CD4-positive, alpha-beta T cell (primary cell): ENCODE measurements at regions not wholly inside any gene's neighbourhood (a gene's known extent, or its start where the extent isn't known, plus 50 kb on each side); places are given as distances from the start of the nearest gene placed in this dataset.

ENCODE experiments used
- ATAC-seq: fragments of 200-7000 bp; cut with Tn5 transposase; one replicate; pipeline ENCODE4 v1.10.0; 2022; ENCODE audit warnings: mild to moderate bottlenecking; ENCODE audit not compliant: poor library complexity
- CTCF ChIA-PET: fragments of 350-600 bp; sonication (Branson Sonifier 250); formaldehyde crosslinking; loops from one replicate; lab custom pipeline; 2021; ENCODE audit warnings: antibody characterized with exemption, inconsistent platforms; lab: Charles Lee
- POLR2A ChIA-PET: fragments of 350-600 bp; sonication (Branson Sonifier 250); formaldehyde crosslinking; loops from one replicate; lab custom pipeline; 2021; ENCODE audit warnings: antibody characterized with exemption, inconsistent platforms; lab: Charles Lee
- DNase-seq, 14 experiments: peaks; one replicate each; pipeline ENCODE4 v3.0.0-alpha.2; 2013 to 2020; ENCODE audit warnings: mixed read lengths in 2 of 14
- H3K27ac ChIP-seq, 2 donors: one replicate each; pipeline versions ENCODE4 v1.5.1 to v1.7.0; 2013; ENCODE audit warnings: low read length in 2 of 2, low read depth in 1 of 2, mild to moderate bottlenecking in 1 of 2
- H3K27me3 ChIP-seq, 2 experiments: 1 replicate in 1 of 2; 2 replicates in 1 of 2; pipeline versions ENCODE4 v1.6.1 to v1.7.0; 2013; ENCODE audit warnings: low read length in 2 of 2, control low read depth in 1 of 2, mild to moderate bottlenecking in 1 of 2, moderate library complexity in 1 of 2; ENCODE audit not compliant: insufficient read depth in 2 of 2, control insufficient read depth in 1 of 2
- H3K36me3 ChIP-seq: one replicate; pipeline ENCODE4 v1.6.1; 2013; ENCODE audit warnings: low read length, control low read depth; ENCODE audit not compliant: insufficient read depth
- H3K4me1 ChIP-seq: one replicate; pipeline ENCODE4 v1.6.1; 2013; ENCODE audit warnings: low read length, control low read depth; ENCODE audit not compliant: insufficient read depth
- H3K4me3 ChIP-seq: one replicate; pipeline ENCODE4 v1.5.1; 2013; ENCODE audit warnings: mild to moderate bottlenecking, low read length, moderate library complexity
- H3K9me3 ChIP-seq, 2 experiments: 1 replicate in 1 of 2; 2 replicates in 1 of 2; pipeline versions ENCODE4 v1.6.1 to v1.7.0; 2013; ENCODE audit warnings: low read length in 2 of 2, mild to moderate bottlenecking in 2 of 2, control low read depth in 1 of 2, moderate library complexity in 1 of 2; ENCODE audit not compliant: control insufficient read depth in 1 of 2, insufficient read depth in 1 of 2
- H3K27ac Mint-ChIP-seq: one replicate; pipeline ENCODE4 v1.8.0; 2020; ENCODE audit warnings: mixed read lengths
- H3K27me3 Mint-ChIP-seq: one replicate; pipeline ENCODE4 v1.8.0; 2021; ENCODE audit warnings: mixed read lengths
- H3K36me3 Mint-ChIP-seq: one replicate; pipeline ENCODE4 v1.8.0; 2021; ENCODE audit warnings: low read depth, mixed read lengths
- H3K4me1 Mint-ChIP-seq: one replicate; pipeline ENCODE4 v1.8.0; 2021; ENCODE audit warnings: low read depth, mixed read lengths
- H3K4me3 Mint-ChIP-seq: one replicate; pipeline ENCODE4 v1.8.0; 2020; ENCODE audit warnings: mild to moderate bottlenecking, mixed read lengths
- H3K9me3 Mint-ChIP-seq: one replicate; pipeline ENCODE4 v1.8.0; 2020; ENCODE audit warnings: mixed read lengths
- intact Hi-C, 2 experiments: fragments of 100-400 bp; cut with DNase I in 1 of 2; cut with micrococcal nuclease in 1 of 2; formaldehyde crosslinking; loops; one replicate each; pipeline versions ENCODE4 v1.15.1 to v1.9.0; 2023 to 2025; cut with DNase I, micrococcal nuclease
- TF ChIP-seq, protein P1 (sequence below): fragments of 200-600 bp; IDR thresholded peaks from one replicate; pipeline ENCODE4 v1.8.0; 2022; ENCODE audit warnings: antibody characterized with exemption, mild to moderate bottlenecking

DNA sequence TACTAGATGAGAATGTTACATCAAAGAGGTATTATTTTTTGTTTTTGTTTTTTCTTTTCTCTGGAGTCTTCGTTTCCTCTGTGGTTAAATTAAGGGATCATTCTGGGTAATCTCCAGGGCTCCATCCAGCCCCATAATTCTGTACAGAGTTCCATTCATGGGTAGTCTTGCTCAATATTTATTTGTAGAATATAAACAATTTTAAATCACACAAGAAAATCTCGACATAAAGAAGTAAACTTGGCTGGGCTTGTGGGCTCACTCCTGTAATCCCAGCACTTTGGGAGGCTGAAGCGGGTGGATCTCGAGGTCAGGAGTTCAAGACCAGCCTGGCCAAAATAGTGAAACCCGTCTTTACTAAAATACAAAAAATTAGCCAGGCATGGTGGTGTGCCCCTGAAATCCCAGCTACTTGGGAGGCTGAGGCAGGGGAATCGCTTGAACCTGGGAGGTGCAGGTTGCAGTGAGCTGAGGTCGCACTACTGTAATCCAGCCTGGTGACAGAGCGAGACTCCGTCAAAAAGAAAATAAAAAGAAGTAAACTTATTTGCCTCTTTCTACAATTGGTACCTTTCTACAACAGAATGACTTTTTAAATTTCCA lies 166.8 kb upstream of the TGFBR2 start:
- ChIA-PET POLR2A (no interaction called here), CTCF (no interaction called here)
- no peak for ATAC-seq
- H3K27ac Mint-ChIP-seq, result no peak overlapping the region
- no peak overlapping the region for H3K4me3 ChIP-seq
- H3K27me3 Mint-ChIP-seq, result no peaks in the 10 kb centered on the region
- DNase-seq, result no peak
- H3K4me1 ChIP-seq, result no peaks in the 10 kb centered on the region
- peaks cover 3% of the 10 kb centered on the region for H3K9me3 Mint-ChIP-seq
- no peaks in the 10 kb centered on the region for H3K9me3 ChIP-seq
- no peak overlapping the region for H3K4me3 Mint-ChIP-seq
- H3K27me3 ChIP-seq, result no peaks in the 10 kb centered on the region
- no peak overlapping the region for H3K27ac ChIP-seq
- H3K36me3 Mint-ChIP-seq, result no peaks in the 10 kb centered on the region
- TF ChIP-seq, protein P1, sequence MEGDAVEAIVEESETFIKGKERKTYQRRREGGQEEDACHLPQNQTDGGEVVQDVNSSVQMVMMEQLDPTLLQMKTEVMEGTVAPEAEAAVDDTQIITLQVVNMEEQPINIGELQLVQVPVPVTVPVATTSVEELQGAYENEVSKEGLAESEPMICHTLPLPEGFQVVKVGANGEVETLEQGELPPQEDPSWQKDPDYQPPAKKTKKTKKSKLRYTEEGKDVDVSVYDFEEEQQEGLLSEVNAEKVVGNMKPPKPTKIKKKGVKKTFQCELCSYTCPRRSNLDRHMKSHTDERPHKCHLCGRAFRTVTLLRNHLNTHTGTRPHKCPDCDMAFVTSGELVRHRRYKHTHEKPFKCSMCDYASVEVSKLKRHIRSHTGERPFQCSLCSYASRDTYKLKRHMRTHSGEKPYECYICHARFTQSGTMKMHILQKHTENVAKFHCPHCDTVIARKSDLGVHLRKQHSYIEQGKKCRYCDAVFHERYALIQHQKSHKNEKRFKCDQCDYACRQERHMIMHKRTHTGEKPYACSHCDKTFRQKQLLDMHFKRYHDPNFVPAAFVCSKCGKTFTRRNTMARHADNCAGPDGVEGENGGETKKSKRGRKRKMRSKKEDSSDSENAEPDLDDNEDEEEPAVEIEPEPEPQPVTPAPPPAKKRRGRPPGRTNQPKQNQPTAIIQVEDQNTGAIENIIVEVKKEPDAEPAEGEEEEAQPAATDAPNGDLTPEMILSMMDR, result no peak
- intact Hi-C loops, result loop anchor here in 1 of 2 experiments (5.0 to 10.0 kb wide), 3 partner anchors 95 to 255 kb away; no protein-coding TSS in a partner anchor
- no peaks in the 10 kb centered on the region for H3K36me3 ChIP-seq
- H3K4me1 Mint-ChIP-seq, result peaks cover 30% of the 10 kb centered on the region

DNA sequence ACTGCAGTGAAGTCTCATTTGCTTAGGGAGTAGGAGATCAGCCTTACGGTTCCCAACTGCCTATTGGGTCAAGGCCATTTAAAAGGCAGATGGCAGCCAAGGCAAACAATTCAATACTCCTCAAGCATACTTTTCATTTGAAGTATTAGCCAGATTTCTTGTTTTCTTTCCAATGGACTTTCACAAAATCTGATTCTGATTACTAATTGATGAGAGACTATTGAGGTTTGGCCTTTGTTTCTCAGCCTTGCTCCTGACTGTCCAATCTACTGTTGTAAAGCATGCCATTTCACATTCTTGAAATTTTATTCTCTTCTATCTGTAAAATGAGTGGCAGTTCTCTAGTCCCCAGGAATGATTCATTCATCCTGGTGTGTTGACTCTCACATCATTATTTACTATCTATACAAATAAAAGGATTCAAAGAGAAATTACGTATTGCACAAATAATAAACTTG lies 166.2 kb upstream of the TGFBR2 start:
- H3K9me3 Mint-ChIP-seq, result peaks cover 3% of the 10 kb centered on the region
- no peak overlapping the region for H3K27ac ChIP-seq
- H3K4me3 Mint-ChIP-seq, result no peak overlapping the region
- H3K4me1 Mint-ChIP-seq, result peaks cover 25% of the 10 kb centered on the region
- DNase-seq (no peak), ATAC-seq (no peak)
- no peaks in the 10 kb centered on the region for H3K9me3 ChIP-seq
- H3K27ac Mint-ChIP-seq, result no peak overlapping the region
- CTCF ChIA-PET, result no interaction called here
- H3K27me3 ChIP-seq, result no peaks in the 10 kb centered on the region
- no peaks in the 10 kb centered on the region for H3K36me3 Mint-ChIP-seq
- POLR2A ChIA-PET, result no interaction called here
- H3K4me1 ChIP-seq, result no peaks in the 10 kb centered on the region
- H3K4me3 ChIP-seq, result no peak overlapping the region
- no peaks in the 10 kb centered on the region for H3K36me3 ChIP-seq
- TF ChIP-seq, protein P1, result no peak
- intact Hi-C loops, result no loop called here
- no peaks in the 10 kb centered on the region for H3K27me3 Mint-ChIP-seq

DNA sequence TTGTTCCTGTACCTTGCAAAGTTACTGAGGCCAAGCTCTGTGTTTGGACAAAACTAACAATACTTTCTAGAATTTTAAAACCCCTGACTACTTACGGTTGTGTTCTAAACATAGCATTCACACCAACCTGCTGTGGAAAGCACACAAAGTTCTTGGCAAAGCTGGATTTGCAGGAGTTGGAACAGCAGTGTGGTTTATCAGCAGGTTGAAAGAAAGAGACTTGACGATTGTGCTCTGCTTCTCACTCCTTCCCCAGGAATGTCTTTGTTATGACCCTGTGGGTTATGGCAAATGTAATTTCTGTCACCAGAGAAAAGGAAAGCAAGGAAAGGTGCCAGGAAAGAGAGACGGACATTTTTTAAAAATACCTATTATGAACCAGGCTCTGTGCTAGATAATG lies 165.5 kb upstream of the TGFBR2 start:
- no peak overlapping the region for H3K4me3 Mint-ChIP-seq
- H3K36me3 ChIP-seq, result no peaks in the 10 kb centered on the region
- H3K4me1 Mint-ChIP-seq, result peaks cover 18% of the 10 kb centered on the region
- H3K9me3 ChIP-seq, result no peaks in the 10 kb centered on the region
- ChIA-PET CTCF (no interaction called here), POLR2A (no interaction called here)
- no peaks in the 10 kb centered on the region for H3K4me1 ChIP-seq
- H3K27me3 Mint-ChIP-seq, result no peaks in the 10 kb centered on the region
- H3K9me3 Mint-ChIP-seq, result peaks cover 3% of the 10 kb centered on the region
- DNase-seq (no peak), ATAC-seq (no peak)
- H3K36me3 Mint-ChIP-seq, result no peaks in the 10 kb centered on the region
- intact Hi-C loops, result no loop called here
- H3K27ac ChIP-seq, result no peak overlapping the region
- no peak overlapping the region for H3K4me3 ChIP-seq
- H3K27ac Mint-ChIP-seq, result no peak overlapping the region
- no peaks in the 10 kb centered on the region for H3K27me3 ChIP-seq
- TF ChIP-seq, protein P1, result no peak
